ENCODE measurements at regions not wholly inside any gene's neighbourhood (a gene's known extent, or its start where the extent isn't known, plus 50 kb on each side); places are given as distances from the start of the nearest gene placed in this dataset.

DNA sequence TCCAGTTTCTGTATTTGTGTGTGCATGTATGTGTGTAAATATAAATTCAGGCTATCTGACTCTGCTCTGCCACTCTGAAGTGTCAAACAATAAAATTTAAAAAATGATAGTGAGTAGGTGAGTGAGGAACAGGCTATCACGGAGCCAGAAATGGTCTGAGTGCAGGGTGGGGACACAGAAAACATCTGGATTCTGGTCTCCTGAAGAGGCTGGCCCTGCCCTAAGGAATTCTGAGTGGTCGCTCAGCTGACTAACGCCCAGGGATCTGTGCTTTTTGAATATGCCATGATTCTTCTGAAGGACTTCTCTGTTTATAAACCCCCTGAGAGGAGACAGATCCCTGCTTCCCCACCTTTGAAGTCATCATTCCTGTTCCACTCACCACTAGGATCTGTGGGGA lies 353.9 kb upstream of the GYPC start:
- intact Hi-C loops (cut with micrococcal nuclease) (no loop called here), in situ Hi-C loops (cut with MboI; ENCODE audit: low sequenced_read_pairs) (no loop called here), dilution Hi-C loops (cut with HindIII; ENCODE audit: low sequenced_read_pairs, unreplicated experiment) (no loop called here)
- no peak overlapping the region for H3K18ac ChIP-seq (ENCODE audit: low read depth, low read length)
- H2BK15ac ChIP-seq (ENCODE audit: low read depth, low read length): no peak overlapping the region
- H3K4me3 ChIP-seq (ENCODE audit: insufficient read depth, low read depth, low read length): no peak overlapping the region
- no peaks in the 10 kb centered on the region for H3K9me1 ChIP-seq (ENCODE audit: insufficient read depth, low read length)
- H2AK5ac ChIP-seq (ENCODE audit: low read depth, low read length): no peak overlapping the region
- no peaks in the 10 kb centered on the region for H3K79me1 ChIP-seq (ENCODE audit: low read depth in 1 of 2, low read length in 2 of 2)
- no peak overlapping the region for H2AK9ac ChIP-seq (replicated peaks; ENCODE audit: low read depth, low read length, poor library complexity)
- H3K9me3 ChIP-seq (ENCODE audit: control insufficient read depth, insufficient read depth, low read length): no peaks in the 10 kb centered on the region
- CTCF ChIA-PET: no interaction called here
- H4K8ac ChIP-seq (ENCODE audit: low read depth in 2 of 2, low read length in 2 of 2): no peak overlapping the region
- H3K56ac ChIP-seq (ENCODE audit: extremely low read depth, insufficient read depth, low read length): no peak overlapping the region
- no peak for ATAC-seq (ENCODE audit: low read depth)
- H2BK5ac ChIP-seq (ENCODE audit: low read depth, low read length, poor library complexity, severe bottlenecking): no peak overlapping the region
- no peak for DNase-seq
- no peak overlapping the region for H2AFZ ChIP-seq (replicated peaks; ENCODE audit: low read length, poor library complexity)
- H3K23ac ChIP-seq (ENCODE audit: low read depth, low read length): no peak overlapping the region
- POLR2A ChIA-PET (ENCODE audit: unreplicated experiment): no interaction called here
- TF ChIP-seq MXI1 (IDR thresholded peaks at IDR 0.05; ENCODE audit: borderline replicate concordance, low read depth, low read length) (no peak), BHLHE40 (IDR thresholded peaks at IDR 0.05; ENCODE audit: low read depth, low read length) (no peak), FOS (IDR thresholded peaks at IDR 0.05; ENCODE audit: low read depth, low read length) (no peak), RFX5 (IDR thresholded peaks at IDR 0.05; ENCODE audit: low read depth, low read length) (no peak), POLR2A (IDR thresholded peaks at IDR 0.05; ENCODE audit: low read depth, low read length) (no peak), RAD21 (IDR thresholded peaks at IDR 0.05; ENCODE audit: low read length) (no peak), SMC3 (IDR thresholded peaks at IDR 0.05; ENCODE audit: low read depth, low read length) (no peak), RCOR1 (IDR thresholded peaks at IDR 0.05; ENCODE audit: insufficient replicate concordance, low read length) (no peak), CHD1 (IDR thresholded peaks at IDR 0.05; ENCODE audit: low read depth, low read length) (no peak), NFE2L2 (IDR thresholded peaks at IDR 0.05; ENCODE audit: low read depth, low read length) (no peak), ELK1 (IDR thresholded peaks at IDR 0.05; ENCODE audit: borderline replicate concordance, low read depth, low read length) (no peak), MAZ (IDR thresholded peaks at IDR 0.05; ENCODE audit: borderline replicate concordance, low read depth, low read length) (no peak)
- TF ChIP-seq, protein P1, sequence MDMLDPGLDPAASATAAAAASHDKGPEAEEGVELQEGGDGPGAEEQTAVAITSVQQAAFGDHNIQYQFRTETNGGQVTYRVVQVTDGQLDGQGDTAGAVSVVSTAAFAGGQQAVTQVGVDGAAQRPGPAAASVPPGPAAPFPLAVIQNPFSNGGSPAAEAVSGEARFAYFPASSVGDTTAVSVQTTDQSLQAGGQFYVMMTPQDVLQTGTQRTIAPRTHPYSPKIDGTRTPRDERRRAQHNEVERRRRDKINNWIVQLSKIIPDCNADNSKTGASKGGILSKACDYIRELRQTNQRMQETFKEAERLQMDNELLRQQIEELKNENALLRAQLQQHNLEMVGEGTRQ (IDR thresholded peaks at IDR 0.05; ENCODE audit: low read depth, low read length): no peak
- TF ChIP-seq, protein P2, sequence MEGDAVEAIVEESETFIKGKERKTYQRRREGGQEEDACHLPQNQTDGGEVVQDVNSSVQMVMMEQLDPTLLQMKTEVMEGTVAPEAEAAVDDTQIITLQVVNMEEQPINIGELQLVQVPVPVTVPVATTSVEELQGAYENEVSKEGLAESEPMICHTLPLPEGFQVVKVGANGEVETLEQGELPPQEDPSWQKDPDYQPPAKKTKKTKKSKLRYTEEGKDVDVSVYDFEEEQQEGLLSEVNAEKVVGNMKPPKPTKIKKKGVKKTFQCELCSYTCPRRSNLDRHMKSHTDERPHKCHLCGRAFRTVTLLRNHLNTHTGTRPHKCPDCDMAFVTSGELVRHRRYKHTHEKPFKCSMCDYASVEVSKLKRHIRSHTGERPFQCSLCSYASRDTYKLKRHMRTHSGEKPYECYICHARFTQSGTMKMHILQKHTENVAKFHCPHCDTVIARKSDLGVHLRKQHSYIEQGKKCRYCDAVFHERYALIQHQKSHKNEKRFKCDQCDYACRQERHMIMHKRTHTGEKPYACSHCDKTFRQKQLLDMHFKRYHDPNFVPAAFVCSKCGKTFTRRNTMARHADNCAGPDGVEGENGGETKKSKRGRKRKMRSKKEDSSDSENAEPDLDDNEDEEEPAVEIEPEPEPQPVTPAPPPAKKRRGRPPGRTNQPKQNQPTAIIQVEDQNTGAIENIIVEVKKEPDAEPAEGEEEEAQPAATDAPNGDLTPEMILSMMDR (conservative IDR thresholded peaks at IDR 0.05; ENCODE audit: low read depth, low read length): no peak
- H3K4me1 ChIP-seq (ENCODE audit: control insufficient read depth, insufficient read depth, low read length): no peaks in the 10 kb centered on the region
- WGBS, 2 experiments (ENCODE audit: extremely low coverage in 2 of 2, insufficient read length in 1 of 2): 0% methylated on average over 1 of the region's 3 CpGs; no CpG with 5 or more reads in 1 of the 2 experiments
- no peak overlapping the region for H4K5ac ChIP-seq (ENCODE audit: low read depth, low read length)
- H3K4ac ChIP-seq (ENCODE audit: low read depth, low read length): no peak overlapping the region
- H3K36me3 ChIP-seq (ENCODE audit: control insufficient read depth, insufficient read depth, low read length): no peaks in the 10 kb centered on the region
- no peak overlapping the region for H3K14ac ChIP-seq (replicated peaks; ENCODE audit: low read depth, low read length)
- no peak overlapping the region for H3K4me2 ChIP-seq (ENCODE audit: low read depth, low read length)
- no TSS peak for BruUV-seq (replicated peaks)
- no peak overlapping the region for H3K9ac ChIP-seq (ENCODE audit: low read depth, low read length)
- no peak overlapping the region for H2BK20ac ChIP-seq (ENCODE audit: low read depth, low read length)
- no peak overlapping the region for H3K27ac ChIP-seq (ENCODE audit: insufficient read depth, low read length)
- H4K20me1 ChIP-seq (ENCODE audit: insufficient read depth, low read length): no peaks in the 10 kb centered on the region
- H4K91ac ChIP-seq (ENCODE audit: insufficient read depth, low read depth, low read length): no peak overlapping the region
- no peaks in the 10 kb centered on the region for H3K27me3 ChIP-seq (ENCODE audit: control insufficient read depth, insufficient read depth, low read length)
- no peak overlapping the region for H2BK120ac ChIP-seq (ENCODE audit: low read depth, low read length)

Data from IMR-90 (cell line).